Lung (tissue), 11 donors: ENCODE measurements at regions not wholly inside any gene's neighbourhood (a gene's known extent, or its start where the extent isn't known, plus 50 kb on each side); places are given as distances from the start of the nearest gene placed in this dataset.

Experiments
- ATAC-seq: fragments of 200-7000 bp; cut with Tn5 transposase; one replicate; pipeline ENCODE4 v1.9.1; 2020; ENCODE audit warnings: moderate number of reproducible peaks; ENCODE audit not compliant: insufficient read depth, low FRiP score
- DNase-seq, 3 donors: peaks; one replicate each; pipeline ENCODE4 v3.0.0-alpha.2; 2013 to 2017
- H3K27ac ChIP-seq, 2 donors: one replicate each; pipeline ENCODE4 v1.5.1; 2013; ENCODE audit warnings: mild to moderate bottlenecking in 2 of 2, moderate library complexity in 2 of 2, control low read depth in 1 of 2, inconsistent platforms in 1 of 2, low read depth in 1 of 2, low read length in 1 of 2
- H3K27me3 ChIP-seq, 3 donors: one replicate each; pipeline ENCODE4 v1.5.1; 2013; ENCODE audit warnings: low read length in 2 of 3; ENCODE audit not compliant: control insufficient read depth in 3 of 3, insufficient read depth in 3 of 3
- H3K36me3 ChIP-seq, 4 donors: one replicate each; pipeline ENCODE4 v1.5.1; 2013; ENCODE audit warnings: low read length in 4 of 4, mild to moderate bottlenecking in 1 of 4, moderate library complexity in 1 of 4; ENCODE audit not compliant: control insufficient read depth in 4 of 4, insufficient read depth in 4 of 4
- H3K4me1 ChIP-seq, 5 donors: one replicate each; pipeline ENCODE4 v1.5.1; 2013; ENCODE audit warnings: low read length in 5 of 5, mild to moderate bottlenecking in 2 of 5, moderate library complexity in 1 of 5; ENCODE audit not compliant: control insufficient read depth in 5 of 5, insufficient read depth in 5 of 5
- H3K4me3 ChIP-seq: one replicate; pipeline ENCODE4 v1.5.1; 2013; ENCODE audit warnings: mild to moderate bottlenecking, control low read depth, moderate library complexity
- H3K9ac ChIP-seq, 2 donors: one replicate each; pipeline ENCODE4 v1.5.1; 2013; ENCODE audit warnings: low read length in 2 of 2, control low read depth in 1 of 2; ENCODE audit not compliant: insufficient read depth in 1 of 2
- H3K9me3 ChIP-seq, 4 donors: one replicate each; pipeline ENCODE4 v1.5.1; 2013; ENCODE audit warnings: low read length in 3 of 4, mild to moderate bottlenecking in 1 of 4, moderate library complexity in 1 of 4; ENCODE audit not compliant: control insufficient read depth in 4 of 4, insufficient read depth in 3 of 4
- CTCF ChIP-seq: IDR thresholded peaks from 2 replicates; pipeline ENCODE4 v1.5.1; 2012; ENCODE audit warnings: mild to moderate bottlenecking; ENCODE audit errors: control extremely low read depth, extremely low read depth
- WGBS, 2 donors: extraction: QIAGEN DNeasy Blood & Tissue Kit; methylation state at CpG; one replicate each; pipeline ENCODE4 v1.1.7; 2013; 5-methylcytosine and 5-hydroxymethylcytosine counted together
- donor health status: control.
- donor health status: control.
- donor health status: Bipolar disorder and iron deficiency.
- donor health status: healthy.
- donor health status: DM: yes; HTN: yes; CAD: no.

- Histone ChIP-seq H3K36me3 (peaks cover 0 to 2% (median 0%) of the 10 kb centered on the region in 4 donors), H3K4me3 (no peak overlapping the region), H3K9ac (no peak overlapping the region), H3K4me1 (no peaks in the 10 kb centered on the region), H3K27me3 (no peaks in the 10 kb centered on the region), H3K27ac (no peak overlapping the region), H3K9me3 (no peaks in the 10 kb centered on the region)
- ATAC-seq, result no peak
- WGBS, 2 donors, result 95% methylated on average over 3 of the region's 3 CpGs
- no peak for TF ChIP-seq CTCF
- DNase-seq, result no peak
Observed at GRCh38 chr2:200013906-200014305, 58.5 kb downstream of the MAIP1 start.

- WGBS, 2 donors, result 68 to 86% methylated on average over 5 of the region's 5 CpGs
- no peak for DNase-seq
- H3K9ac ChIP-seq, result no peak overlapping the region
- no peaks in the 10 kb centered on the region for H3K4me1 ChIP-seq
- no peaks in the 10 kb centered on the region for H3K9me3 ChIP-seq
- H3K27ac ChIP-seq, result no peak overlapping the region
- ATAC-seq, result no peak
- no peak for TF ChIP-seq CTCF
- no peaks in the 10 kb centered on the region for H3K36me3 ChIP-seq
- H3K4me3 ChIP-seq, result no peak overlapping the region
- H3K27me3 ChIP-seq, result no peaks in the 10 kb centered on the region
Observed at GRCh38 chr2:200021449-200022114, 66.2 kb downstream of the MAIP1 start.

- H3K9ac ChIP-seq, result no peak overlapping the region
- H3K4me3 ChIP-seq, result no peak overlapping the region
- H3K4me1 ChIP-seq, result no peaks in the 10 kb centered on the region
- H3K36me3 ChIP-seq, result no peaks in the 10 kb centered on the region
- no peaks in the 10 kb centered on the region for H3K9me3 ChIP-seq
- TF ChIP-seq CTCF, result no peak
- ATAC-seq, result no peak
- no peaks in the 10 kb centered on the region for H3K27me3 ChIP-seq
- 93 to 100% methylated on average over 2 of the region's 2 CpGs for WGBS, 2 donors
- no peak for DNase-seq
- no peak overlapping the region for H3K27ac ChIP-seq
Observed at GRCh38 chr2:200022511-200022910, 67.1 kb downstream of the MAIP1 start.

GRCh38 chr2:200023570-200023969 lies 68.2 kb downstream of the MAIP1 start:
- Histone ChIP-seq H3K27me3 (no peaks in the 10 kb centered on the region), H3K36me3 (no peaks in the 10 kb centered on the region), H3K4me3 (no peak overlapping the region), H3K9me3 (no peaks in the 10 kb centered on the region), H3K9ac (no peak overlapping the region), H3K27ac (no peak overlapping the region), H3K4me1 (no peaks in the 10 kb centered on the region)
- no peak for TF ChIP-seq CTCF
- ATAC-seq (no peak), DNase-seq (no peak)
- 94 to 95% methylated on average over 1 of the region's 1 CpG for WGBS, 2 donors
